ENCODE measurements at regions not wholly inside any gene's neighbourhood (a gene's known extent, or its start where the extent isn't known, plus 50 kb on each side); places are given as distances from the start of the nearest gene placed in this dataset.
"Not testable (repeated sequence)": the region's sequence is repeated elsewhere in the genome, so short reads cannot be mapped to it uniquely, and the experiment has no call there.

GRCh38 chr16:29218649-29219048, 187.9 kb downstream of the NPIPB11 start:
- DNase-seq; H3K4me3 ChIP-seq (ENCODE audit: insufficient read depth, low read depth, low read length, poor library complexity, severe bottlenecking); H3K27me3 ChIP-seq (replicated peaks; ENCODE audit: control insufficient read depth, insufficient read depth, low read length, poor library complexity, severe bottlenecking); H3K27ac ChIP-seq (ENCODE audit: insufficient read depth, low read length, poor library complexity, severe bottlenecking); H3K4me1 ChIP-seq (ENCODE audit: control insufficient read depth, insufficient read depth, low read length, poor library complexity, severe bottlenecking); H3K36me3 ChIP-seq (ENCODE audit: control insufficient read depth, insufficient read depth, low read length); H3K9me3 ChIP-seq (ENCODE audit: control insufficient read depth, low read length): not testable (repeated sequence)

GRCh38 chr16:29218171-29218570, 188.3 kb downstream of the NPIPB11 start:
- not testable (repeated sequence) for H3K36me3 ChIP-seq (ENCODE audit: control insufficient read depth, insufficient read depth, low read length); H3K9me3 ChIP-seq (ENCODE audit: control insufficient read depth, low read length); H3K4me3 ChIP-seq (ENCODE audit: insufficient read depth, low read depth, low read length, poor library complexity, severe bottlenecking); DNase-seq; H3K27me3 ChIP-seq (replicated peaks; ENCODE audit: control insufficient read depth, insufficient read depth, low read length, poor library complexity, severe bottlenecking); H3K27ac ChIP-seq (ENCODE audit: insufficient read depth, low read length, poor library complexity, severe bottlenecking); H3K4me1 ChIP-seq (ENCODE audit: control insufficient read depth, insufficient read depth, low read length, poor library complexity, severe bottlenecking)

- not testable (repeated sequence) for H3K9me3 ChIP-seq (ENCODE audit: control insufficient read depth, low read length); DNase-seq; H3K27ac ChIP-seq (ENCODE audit: insufficient read depth, low read length, poor library complexity, severe bottlenecking); H3K27me3 ChIP-seq (replicated peaks; ENCODE audit: control insufficient read depth, insufficient read depth, low read length, poor library complexity, severe bottlenecking); H3K36me3 ChIP-seq (ENCODE audit: control insufficient read depth, insufficient read depth, low read length); H3K4me3 ChIP-seq (ENCODE audit: insufficient read depth, low read depth, low read length, poor library complexity, severe bottlenecking); H3K4me1 ChIP-seq (ENCODE audit: control insufficient read depth, insufficient read depth, low read length, poor library complexity, severe bottlenecking)
Measured at GRCh38 chr16:29217752-29218126, 188.8 kb downstream of the NPIPB11 start.

- H3K4me3 ChIP-seq (ENCODE audit: insufficient read depth, low read depth, low read length, poor library complexity, severe bottlenecking); H3K9me3 ChIP-seq (ENCODE audit: control insufficient read depth, low read length); H3K4me1 ChIP-seq (ENCODE audit: control insufficient read depth, insufficient read depth, low read length, poor library complexity, severe bottlenecking); H3K27ac ChIP-seq (ENCODE audit: insufficient read depth, low read length, poor library complexity, severe bottlenecking); H3K27me3 ChIP-seq (replicated peaks; ENCODE audit: control insufficient read depth, insufficient read depth, low read length, poor library complexity, severe bottlenecking); H3K36me3 ChIP-seq (ENCODE audit: control insufficient read depth, insufficient read depth, low read length); DNase-seq: not testable (repeated sequence)
Measured at GRCh38 chr16:29217104-29217751, 189.3 kb downstream of the NPIPB11 start.

- not testable (repeated sequence) for H3K4me3 ChIP-seq (ENCODE audit: insufficient read depth, low read depth, low read length, poor library complexity, severe bottlenecking); H3K27me3 ChIP-seq (replicated peaks; ENCODE audit: control insufficient read depth, insufficient read depth, low read length, poor library complexity, severe bottlenecking); H3K27ac ChIP-seq (ENCODE audit: insufficient read depth, low read length, poor library complexity, severe bottlenecking); H3K4me1 ChIP-seq (ENCODE audit: control insufficient read depth, insufficient read depth, low read length, poor library complexity, severe bottlenecking); DNase-seq; H3K36me3 ChIP-seq (ENCODE audit: control insufficient read depth, insufficient read depth, low read length); H3K9me3 ChIP-seq (ENCODE audit: control insufficient read depth, low read length)
Measured at GRCh38 chr16:29213770-29214169, 192.7 kb downstream of the NPIPB11 start.

- not testable (repeated sequence) for H3K9me3 ChIP-seq (ENCODE audit: control insufficient read depth, low read length); DNase-seq; H3K27ac ChIP-seq (ENCODE audit: insufficient read depth, low read length, poor library complexity, severe bottlenecking); H3K36me3 ChIP-seq (ENCODE audit: control insufficient read depth, insufficient read depth, low read length); H3K27me3 ChIP-seq (replicated peaks; ENCODE audit: control insufficient read depth, insufficient read depth, low read length, poor library complexity, severe bottlenecking); H3K4me1 ChIP-seq (ENCODE audit: control insufficient read depth, insufficient read depth, low read length, poor library complexity, severe bottlenecking); H3K4me3 ChIP-seq (ENCODE audit: insufficient read depth, low read depth, low read length, poor library complexity, severe bottlenecking)
Measured at GRCh38 chr16:29213251-29213650, 193.3 kb downstream of the NPIPB11 start.

- H3K4me3 ChIP-seq (ENCODE audit: insufficient read depth, low read depth, low read length, poor library complexity, severe bottlenecking); H3K36me3 ChIP-seq (ENCODE audit: control insufficient read depth, insufficient read depth, low read length); H3K4me1 ChIP-seq (ENCODE audit: control insufficient read depth, insufficient read depth, low read length, poor library complexity, severe bottlenecking); H3K27me3 ChIP-seq (replicated peaks; ENCODE audit: control insufficient read depth, insufficient read depth, low read length, poor library complexity, severe bottlenecking); DNase-seq; H3K27ac ChIP-seq (ENCODE audit: insufficient read depth, low read length, poor library complexity, severe bottlenecking); H3K9me3 ChIP-seq (ENCODE audit: control insufficient read depth, low read length): not testable (repeated sequence)
Measured at GRCh38 chr16:29212084-29213027, 194.2 kb downstream of the NPIPB11 start.

- not testable (repeated sequence) for H3K36me3 ChIP-seq (ENCODE audit: control insufficient read depth, insufficient read depth, low read length); H3K4me1 ChIP-seq (ENCODE audit: control insufficient read depth, insufficient read depth, low read length, poor library complexity, severe bottlenecking); H3K9me3 ChIP-seq (ENCODE audit: control insufficient read depth, low read length); H3K27me3 ChIP-seq (replicated peaks; ENCODE audit: control insufficient read depth, insufficient read depth, low read length, poor library complexity, severe bottlenecking); H3K27ac ChIP-seq (ENCODE audit: insufficient read depth, low read length, poor library complexity, severe bottlenecking); H3K4me3 ChIP-seq (ENCODE audit: insufficient read depth, low read depth, low read length, poor library complexity, severe bottlenecking); DNase-seq
Measured at GRCh38 chr16:29211456-29211855, 195.1 kb downstream of the NPIPB11 start.

GRCh38 chr16:29210299-29211150, 196.0 kb downstream of the NPIPB11 start:
- not testable (repeated sequence) for H3K4me1 ChIP-seq (ENCODE audit: control insufficient read depth, insufficient read depth, low read length, poor library complexity, severe bottlenecking); H3K27me3 ChIP-seq (replicated peaks; ENCODE audit: control insufficient read depth, insufficient read depth, low read length, poor library complexity, severe bottlenecking); H3K36me3 ChIP-seq (ENCODE audit: control insufficient read depth, insufficient read depth, low read length); H3K9me3 ChIP-seq (ENCODE audit: control insufficient read depth, low read length); DNase-seq; H3K4me3 ChIP-seq (ENCODE audit: insufficient read depth, low read depth, low read length, poor library complexity, severe bottlenecking); H3K27ac ChIP-seq (ENCODE audit: insufficient read depth, low read length, poor library complexity, severe bottlenecking)

- not testable (repeated sequence) for H3K36me3 ChIP-seq (ENCODE audit: control insufficient read depth, insufficient read depth, low read length); H3K4me1 ChIP-seq (ENCODE audit: control insufficient read depth, insufficient read depth, low read length, poor library complexity, severe bottlenecking); H3K9me3 ChIP-seq (ENCODE audit: control insufficient read depth, low read length); H3K4me3 ChIP-seq (ENCODE audit: insufficient read depth, low read depth, low read length, poor library complexity, severe bottlenecking); H3K27ac ChIP-seq (ENCODE audit: insufficient read depth, low read length, poor library complexity, severe bottlenecking); H3K27me3 ChIP-seq (replicated peaks; ENCODE audit: control insufficient read depth, insufficient read depth, low read length, poor library complexity, severe bottlenecking); DNase-seq
Measured at GRCh38 chr16:29206120-29206519, 200.4 kb downstream of the NPIPB11 start.
